ENCODE measurements at regions not wholly inside any gene's neighbourhood (a gene's known extent, or its start where the extent isn't known, plus 50 kb on each side); places are given as distances from the start of the nearest gene placed in this dataset.

GRCh38 chr2:443741-444140, 155.8 kb upstream of the ALKAL2 start:
- Histone ChIP-seq H3K4me1 (ENCODE audit: insufficient read depth, low read length) (peaks cover 21% of the 10 kb centered on the region), H3K9me3 (ENCODE audit: low read length) (no peaks in the 10 kb centered on the region), H3K4me3 (ENCODE audit: low read length) (no peak overlapping the region), H3K36me3 (ENCODE audit: insufficient read depth, low read length) (no peaks in the 10 kb centered on the region), H3K27me3 (ENCODE audit: insufficient read depth, low read length) (no peaks in the 10 kb centered on the region), H2AFZ (ENCODE audit: low read depth, low read length) (no peak overlapping the region)

- Histone ChIP-seq H3K27me3 (ENCODE audit: insufficient read depth, low read length) (no peaks in the 10 kb centered on the region), H3K4me1 (ENCODE audit: insufficient read depth, low read length) (peaks cover 21% of the 10 kb centered on the region), H3K9me3 (ENCODE audit: low read length) (no peaks in the 10 kb centered on the region), H3K4me3 (ENCODE audit: low read length) (no peak overlapping the region), H2AFZ (ENCODE audit: low read depth, low read length) (no peak overlapping the region), H3K36me3 (ENCODE audit: insufficient read depth, low read length) (no peaks in the 10 kb centered on the region)
Observed at GRCh38 chr2:443216-443615, 155.3 kb upstream of the ALKAL2 start.

- no peaks in the 10 kb centered on the region for H3K27me3 ChIP-seq (ENCODE audit: insufficient read depth, low read length)
- H3K4me3 ChIP-seq (ENCODE audit: low read length), result no peak overlapping the region
Observed at GRCh38 chr2:441258-442022, 153.5 kb upstream of the ALKAL2 start.

GRCh38 chr2:440403-440740, 152.5 kb upstream of the ALKAL2 start:
- H3K4me1 ChIP-seq (ENCODE audit: insufficient read depth, low read length), result no peaks in the 10 kb centered on the region
- H3K36me3 ChIP-seq (ENCODE audit: insufficient read depth, low read length), result no peaks in the 10 kb centered on the region
- H3K27me3 ChIP-seq (ENCODE audit: insufficient read depth, low read length), result no peaks in the 10 kb centered on the region
- H2AFZ ChIP-seq (ENCODE audit: low read depth, low read length), result no peak overlapping the region
- no peak overlapping the region for H3K4me3 ChIP-seq (ENCODE audit: low read length)
- no peaks in the 10 kb centered on the region for H3K9me3 ChIP-seq (ENCODE audit: low read length)

More at GRCh38 chr2:441258-442022, 153.5 kb upstream of the ALKAL2 start:
- no peaks in the 10 kb centered on the region for H3K9me3 ChIP-seq (ENCODE audit: low read length)
- peaks cover 7% of the 10 kb centered on the region for H3K4me1 ChIP-seq (ENCODE audit: insufficient read depth, low read length)
- H2AFZ ChIP-seq (ENCODE audit: low read depth, low read length), result no peak overlapping the region
- H3K36me3 ChIP-seq (ENCODE audit: insufficient read depth, low read length), result no peaks in the 10 kb centered on the region

GRCh38 chr2:439556-440402, 151.9 kb upstream of the ALKAL2 start:
- H2AFZ ChIP-seq (ENCODE audit: low read depth, low read length), result no peak overlapping the region
- H3K9me3 ChIP-seq (ENCODE audit: low read length), result no peaks in the 10 kb centered on the region
- H3K27me3 ChIP-seq (ENCODE audit: insufficient read depth, low read length), result no peaks in the 10 kb centered on the region
- no peaks in the 10 kb centered on the region for H3K4me1 ChIP-seq (ENCODE audit: insufficient read depth, low read length)
- H3K36me3 ChIP-seq (ENCODE audit: insufficient read depth, low read length), result no peaks in the 10 kb centered on the region
- H3K4me3 ChIP-seq (ENCODE audit: low read length), result no peak overlapping the region

GRCh38 chr2:439077-439476, 151.2 kb upstream of the ALKAL2 start:
- no peak overlapping the region for H3K4me3 ChIP-seq (ENCODE audit: low read length)
- no peaks in the 10 kb centered on the region for H3K27me3 ChIP-seq (ENCODE audit: insufficient read depth, low read length)
- H3K36me3 ChIP-seq (ENCODE audit: insufficient read depth, low read length), result no peaks in the 10 kb centered on the region
- no peak overlapping the region for H2AFZ ChIP-seq (ENCODE audit: low read depth, low read length)
- no peaks in the 10 kb centered on the region for H3K9me3 ChIP-seq (ENCODE audit: low read length)
- peaks cover 3% of the 10 kb centered on the region for H3K4me1 ChIP-seq (ENCODE audit: insufficient read depth, low read length)

- no peak overlapping the region for H2AFZ ChIP-seq (ENCODE audit: low read depth, low read length)
- peaks cover 4% of the 10 kb centered on the region for H3K4me1 ChIP-seq (ENCODE audit: insufficient read depth, low read length)
- H3K27me3 ChIP-seq (ENCODE audit: insufficient read depth, low read length), result no peaks in the 10 kb centered on the region
- H3K36me3 ChIP-seq (ENCODE audit: insufficient read depth, low read length), result no peaks in the 10 kb centered on the region
- H3K4me3 ChIP-seq (ENCODE audit: low read length), result no peak overlapping the region
- no peaks in the 10 kb centered on the region for H3K9me3 ChIP-seq (ENCODE audit: low read length)
Observed at GRCh38 chr2:437756-438393, 150.0 kb upstream of the ALKAL2 start.

- Histone ChIP-seq H3K27me3 (ENCODE audit: insufficient read depth, low read length) (no peaks in the 10 kb centered on the region), H3K4me1 (ENCODE audit: insufficient read depth, low read length) (peaks cover 4% of the 10 kb centered on the region), H3K36me3 (ENCODE audit: insufficient read depth, low read length) (no peaks in the 10 kb centered on the region), H2AFZ (ENCODE audit: low read depth, low read length) (no peak overlapping the region), H3K9me3 (ENCODE audit: low read length) (no peaks in the 10 kb centered on the region), H3K4me3 (ENCODE audit: low read length) (no peak overlapping the region)
Observed at GRCh38 chr2:437180-437579, 149.3 kb upstream of the ALKAL2 start.

GRCh38 chr2:436205-436604, 148.3 kb upstream of the ALKAL2 start:
- Histone ChIP-seq H3K27me3 (ENCODE audit: insufficient read depth, low read length) (no peaks in the 10 kb centered on the region), H3K4me1 (ENCODE audit: insufficient read depth, low read length) (peaks cover 4% of the 10 kb centered on the region), H3K4me3 (ENCODE audit: low read length) (no peak overlapping the region), H3K9me3 (ENCODE audit: low read length) (no peaks in the 10 kb centered on the region), H3K36me3 (ENCODE audit: insufficient read depth, low read length) (no peaks in the 10 kb centered on the region), H2AFZ (ENCODE audit: low read depth, low read length) (no peak overlapping the region)

GRCh38 chr2:434625-435024, 146.7 kb upstream of the ALKAL2 start:
- H3K36me3 ChIP-seq (ENCODE audit: insufficient read depth, low read length), result no peaks in the 10 kb centered on the region
- H2AFZ ChIP-seq (ENCODE audit: low read depth, low read length), result no peak overlapping the region

GRCh38 chr2:433216-433615, 145.3 kb upstream of the ALKAL2 start:
- no peaks in the 10 kb centered on the region for H3K36me3 ChIP-seq (ENCODE audit: insufficient read depth, low read length)
- H2AFZ ChIP-seq (ENCODE audit: low read depth, low read length), result no peak overlapping the region
- H3K9me3 ChIP-seq (ENCODE audit: low read length), result no peaks in the 10 kb centered on the region
- no peaks in the 10 kb centered on the region for H3K27me3 ChIP-seq (ENCODE audit: insufficient read depth, low read length)
- H3K4me1 ChIP-seq (ENCODE audit: insufficient read depth, low read length), result peaks cover 4% of the 10 kb centered on the region
- no peak overlapping the region for H3K4me3 ChIP-seq (ENCODE audit: low read length)

More at GRCh38 chr2:434625-435024, 146.7 kb upstream of the ALKAL2 start:
- peaks cover 4% of the 10 kb centered on the region for H3K4me1 ChIP-seq (ENCODE audit: insufficient read depth, low read length)
- no peaks in the 10 kb centered on the region for H3K27me3 ChIP-seq (ENCODE audit: insufficient read depth, low read length)
- H3K9me3 ChIP-seq (ENCODE audit: low read length), result no peaks in the 10 kb centered on the region
- H3K4me3 ChIP-seq (ENCODE audit: low read length), result no peak overlapping the region

GRCh38 chr2:430291-431040, 142.6 kb upstream of the ALKAL2 start:
- Histone ChIP-seq H3K36me3 (ENCODE audit: insufficient read depth, low read length) (no peaks in the 10 kb centered on the region), H3K4me3 (ENCODE audit: low read length) (no peak overlapping the region), H3K9me3 (ENCODE audit: low read length) (no peaks in the 10 kb centered on the region), H2AFZ (ENCODE audit: low read depth, low read length) (no peak overlapping the region), H3K4me1 (ENCODE audit: insufficient read depth, low read length) (peaks cover 4% of the 10 kb centered on the region), H3K27me3 (ENCODE audit: insufficient read depth, low read length) (no peaks in the 10 kb centered on the region)
